Stomach (tissue), 8 donors: ENCODE measurements at regions not wholly inside any gene's neighbourhood (a gene's known extent, or its start where the extent isn't known, plus 50 kb on each side); places are given as distances from the start of the nearest gene placed in this dataset.

Source experiments
- DNase-seq, 2 donors: peaks; one replicate each; pipeline versions ENCODE4 v3.0.0 to v3.0.0-alpha.2; 2013 to 2019
- H3K27ac ChIP-seq, 5 donors: fragments of 200-600 bp in 4 of 5; sonication (generic) in 4 of 5; one replicate each; pipeline ENCODE4 v1.5.1; 2013 to 2019; ENCODE audit warnings: mild to moderate bottlenecking in 1 of 5, moderate library complexity in 1 of 5
- H3K27me3 ChIP-seq, 3 donors: fragments of 200-600 bp; sonication (generic); one replicate each; pipeline ENCODE4 v1.5.1; 2017 to 2019; ENCODE audit warnings: mixed run types in 1 of 3
- H3K36me3 ChIP-seq, 4 donors: fragments of 200-600 bp; sonication (generic); 1 replicate in 3 of 4; 2 replicates in 1 of 4; pipeline ENCODE4 v1.5.1; 2016 to 2019
- H3K4me1 ChIP-seq, 4 donors: fragments of 200-600 bp; sonication (generic); one replicate each; pipeline ENCODE4 v1.5.1; 2016 to 2019
- H3K4me3 ChIP-seq, 4 donors: fragments of 200-600 bp; sonication (generic) in 3 of 4; one replicate each; pipeline ENCODE4 v1.5.1; 2016 to 2019; ENCODE audit warnings: mild to moderate bottlenecking in 1 of 4
- H3K9me3 ChIP-seq, 4 donors: fragments of 200-600 bp; sonication (generic); one replicate each; pipeline ENCODE4 v1.5.1; 2016 to 2019
- EP300 ChIP-seq: sonication (generic); formaldehyde crosslinking; IDR thresholded peaks from one replicate; pipeline ENCODE4 v1.6.1; 2017; ENCODE audit warnings: antibody characterized with exemption
- POLR2A ChIP-seq, 4 donors: fragments of 450-650 bp; IDR thresholded peaks; one replicate each; pipeline ENCODE4 v1.6.1; 2016; ENCODE audit warnings: antibody characterized with exemption in 4 of 4, control low read depth in 2 of 4, mild to moderate bottlenecking in 1 of 4, moderate library complexity in 1 of 4
- POLR2AphosphoS5 ChIP-seq, 3 donors: sonication (generic); formaldehyde crosslinking; IDR thresholded peaks; one replicate each; pipeline ENCODE4 v1.6.1; 2016; ENCODE audit warnings: antibody characterized with exemption in 3 of 3
- WGBS, 5 donors: extraction: QIAGEN DNeasy Blood & Tissue Kit in 3 of 5; methylation state at CpG; one replicate each; pipeline versions ENCODE4 v1.1.5 to v1.1.7; 2013 to 2018; 5-methylcytosine and 5-hydroxymethylcytosine counted together
- intact Hi-C: fragments of 100-400 bp; cut with DNase I; formaldehyde crosslinking; loops from one replicate; pipeline ENCODE4 v1.15.1; 2023; ENCODE audit warnings: low total_unique reads
- TF ChIP-seq, protein P1 (sequence below), 7 experiments: fragments of 450-650 bp in 4 of 7; fragments of 200-600 bp in 3 of 7; sonication (generic) in 3 of 7; IDR thresholded peaks; one replicate each; pipeline ENCODE4 v1.5.1; 2016 to 2019; ENCODE audit warnings: antibody characterized with exemption in 7 of 7, control low read depth in 2 of 7, mild to moderate bottlenecking in 1 of 7
- donor health status: healthy with polysubstance abuse.
- donor health status: Bipolar disorder and iron deficiency.
- donor health status: healthy.

DNA sequence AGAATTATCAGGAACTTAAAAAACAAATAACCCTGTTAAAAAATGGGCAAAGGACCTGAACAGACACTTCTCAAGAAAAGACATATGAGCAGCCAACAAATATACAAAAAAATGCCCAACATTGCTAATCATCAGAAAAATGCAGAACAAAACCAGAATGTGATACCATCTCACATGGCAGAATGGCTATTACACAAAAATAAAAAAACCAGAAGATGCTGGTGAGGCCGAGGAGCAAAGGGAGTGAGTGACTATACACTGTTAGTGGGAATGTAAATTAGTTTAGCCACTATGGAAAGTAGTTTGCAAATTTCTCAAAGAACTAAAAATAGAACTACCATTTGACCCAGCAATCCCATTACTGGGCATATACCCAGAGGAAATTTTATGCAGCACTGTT is 95.8 kb upstream of the DSEL start:
- Histone ChIP-seq H3K27me3 (no peaks in the 10 kb centered on the region), H3K4me1 (no peaks in the 10 kb centered on the region), H3K4me3 (no peak overlapping the region), H3K36me3 (no peaks in the 10 kb centered on the region), H3K27ac (no peak overlapping the region), H3K9me3 (no peaks in the 10 kb centered on the region)
- DNase-seq = no peak
- no peak for TF ChIP-seq POLR2AphosphoS5 (IDR thresholded peaks at IDR 0.05)
- TF ChIP-seq EP300 = no peak
- no peak for TF ChIP-seq POLR2A (IDR thresholded peaks at IDR 0.05)
- TF ChIP-seq, protein P1, sequence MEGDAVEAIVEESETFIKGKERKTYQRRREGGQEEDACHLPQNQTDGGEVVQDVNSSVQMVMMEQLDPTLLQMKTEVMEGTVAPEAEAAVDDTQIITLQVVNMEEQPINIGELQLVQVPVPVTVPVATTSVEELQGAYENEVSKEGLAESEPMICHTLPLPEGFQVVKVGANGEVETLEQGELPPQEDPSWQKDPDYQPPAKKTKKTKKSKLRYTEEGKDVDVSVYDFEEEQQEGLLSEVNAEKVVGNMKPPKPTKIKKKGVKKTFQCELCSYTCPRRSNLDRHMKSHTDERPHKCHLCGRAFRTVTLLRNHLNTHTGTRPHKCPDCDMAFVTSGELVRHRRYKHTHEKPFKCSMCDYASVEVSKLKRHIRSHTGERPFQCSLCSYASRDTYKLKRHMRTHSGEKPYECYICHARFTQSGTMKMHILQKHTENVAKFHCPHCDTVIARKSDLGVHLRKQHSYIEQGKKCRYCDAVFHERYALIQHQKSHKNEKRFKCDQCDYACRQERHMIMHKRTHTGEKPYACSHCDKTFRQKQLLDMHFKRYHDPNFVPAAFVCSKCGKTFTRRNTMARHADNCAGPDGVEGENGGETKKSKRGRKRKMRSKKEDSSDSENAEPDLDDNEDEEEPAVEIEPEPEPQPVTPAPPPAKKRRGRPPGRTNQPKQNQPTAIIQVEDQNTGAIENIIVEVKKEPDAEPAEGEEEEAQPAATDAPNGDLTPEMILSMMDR (IDR thresholded peaks at IDR 0.05) = no peak
- intact Hi-C loops = no loop called here
- 72 to 90% (median 88%) methylated on average over 1 of the region's 1 CpG for WGBS, 5 donors

DNA sequence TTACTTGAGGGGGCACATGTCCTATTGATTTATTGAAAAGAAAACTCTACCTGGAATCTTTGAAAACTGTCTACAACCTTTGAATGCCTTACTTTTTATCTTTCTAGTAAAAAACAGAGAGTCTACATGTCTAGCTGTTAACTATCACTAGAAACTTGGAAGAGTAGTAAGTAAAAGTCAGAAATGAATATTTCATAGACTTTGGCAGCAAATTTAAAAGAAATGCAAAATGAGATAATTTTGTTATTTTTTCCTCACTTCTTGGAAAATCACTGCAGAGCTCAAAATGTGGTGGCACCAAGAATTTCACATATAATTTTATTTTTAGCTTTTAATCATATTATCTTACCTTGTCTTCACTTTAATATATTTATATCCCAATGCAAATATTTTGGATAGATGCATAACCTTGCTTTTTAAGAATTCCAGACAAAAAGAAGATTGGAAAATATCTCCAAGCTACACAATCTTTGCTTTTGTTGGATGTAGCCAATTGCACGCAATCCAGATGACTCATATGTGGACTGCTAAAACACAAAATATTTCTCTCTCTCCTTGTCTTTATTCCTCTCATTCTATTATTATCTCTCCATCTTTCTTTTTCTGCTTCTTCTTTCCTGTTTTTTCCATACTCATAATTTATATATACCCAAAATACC is 92.2 kb upstream of the DSEL start:
- intact Hi-C loops = no loop called here
- TF ChIP-seq, protein P1 (IDR thresholded peaks at IDR 0.05) = no peak
- TF ChIP-seq POLR2AphosphoS5 (IDR thresholded peaks at IDR 0.05) (no peak), EP300 (no peak), POLR2A (IDR thresholded peaks at IDR 0.05) (no peak)
- Histone ChIP-seq H3K9me3 (no peaks in the 10 kb centered on the region), H3K27me3 (no peaks in the 10 kb centered on the region), H3K4me3 (no peak overlapping the region), H3K27ac (no peak overlapping the region), H3K4me1 (no peaks in the 10 kb centered on the region), H3K36me3 (no peaks in the 10 kb centered on the region)
- 71 to 81% (median 76%) methylated on average over 1 of the region's 1 CpG for WGBS, 5 donors
- peak in 1 of 2 donors; percentile 42 for DNase-seq

DNA sequence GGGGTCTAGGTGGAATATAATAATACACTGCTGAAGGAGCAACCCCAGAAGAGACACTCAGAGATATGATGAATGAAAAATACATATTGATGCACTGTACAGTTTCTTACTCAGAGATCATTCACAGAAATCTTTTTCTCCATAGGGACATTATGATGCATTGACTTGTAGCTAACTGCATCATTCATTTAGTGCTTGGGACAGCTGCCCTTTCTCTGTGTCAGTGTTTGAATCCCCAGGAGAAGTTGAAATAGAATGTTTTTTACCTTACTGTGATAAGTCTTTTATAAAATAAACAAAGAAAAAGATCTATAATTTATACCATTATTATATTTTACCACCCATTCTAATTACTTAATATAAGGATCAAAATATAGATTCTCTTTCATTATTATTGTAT is 91.7 kb upstream of the DSEL start:
- no peaks in the 10 kb centered on the region for H3K9me3 ChIP-seq
- H3K4me1 ChIP-seq = no peaks in the 10 kb centered on the region
- intact Hi-C loops = no loop called here
- no peak for TF ChIP-seq POLR2AphosphoS5 (IDR thresholded peaks at IDR 0.05)
- TF ChIP-seq, protein P1 (IDR thresholded peaks at IDR 0.05) = no peak
- no peak for TF ChIP-seq POLR2A (IDR thresholded peaks at IDR 0.05)
- TF ChIP-seq EP300 = no peak
- H3K27me3 ChIP-seq = no peaks in the 10 kb centered on the region
- H3K27ac ChIP-seq = no peak overlapping the region
- DNase-seq = no peak
- no peak overlapping the region for H3K4me3 ChIP-seq
- no peaks in the 10 kb centered on the region for H3K36me3 ChIP-seq

DNA sequence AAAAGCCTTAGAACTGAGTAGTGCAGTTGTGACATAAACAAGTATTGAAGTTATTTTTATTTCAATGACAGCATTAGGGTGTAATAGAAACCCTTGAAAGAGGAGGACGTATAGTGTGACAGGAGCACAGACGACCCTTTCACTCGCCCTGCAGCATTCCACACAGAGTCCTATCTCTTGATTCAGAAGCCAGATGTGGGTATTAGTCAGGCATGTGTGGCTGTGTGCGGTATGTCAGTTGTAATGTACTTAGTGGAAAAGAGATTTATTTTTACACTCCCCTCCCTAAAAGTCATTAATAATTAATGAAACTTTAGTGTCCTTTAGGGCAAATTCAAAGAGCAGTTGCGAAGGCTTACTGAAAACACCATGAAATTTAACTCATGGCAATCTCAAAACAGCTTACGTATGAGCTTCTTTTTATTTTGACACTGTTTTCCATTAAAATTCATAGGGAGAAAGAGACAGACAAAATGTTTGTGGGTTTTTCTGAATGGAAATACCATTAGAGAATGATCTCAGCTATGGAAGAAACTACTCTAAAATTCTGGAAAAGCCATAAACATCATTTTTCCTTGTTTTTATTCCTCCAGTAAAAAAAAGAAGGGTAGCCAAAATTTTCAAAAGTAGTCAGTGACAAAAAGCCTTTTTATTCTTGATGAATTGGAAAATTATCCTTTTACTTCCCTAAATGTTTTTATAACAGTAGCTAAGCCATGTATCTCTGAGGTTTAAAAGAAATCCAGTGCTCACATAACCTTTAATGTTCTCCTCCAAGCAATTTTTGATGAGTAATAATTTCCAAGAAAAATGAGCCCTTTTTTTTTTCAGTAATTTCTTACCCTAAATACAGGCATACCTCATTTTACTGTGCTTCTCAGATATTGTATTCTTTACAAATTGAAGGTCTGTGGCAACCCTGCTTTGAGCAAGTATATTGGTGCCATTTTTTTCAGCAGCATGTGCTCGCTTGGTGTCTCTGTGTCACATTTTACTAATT is 84.0 kb upstream of the DSEL start:
- 34 to 46% (median 40%) methylated on average over 7 of the region's 7 CpGs for WGBS, 5 donors
- Histone ChIP-seq H3K9me3 (peaks cover 0 to 7% (median 3%) of the 10 kb centered on the region in 4 donors), H3K27me3 (no peaks in the 10 kb centered on the region), H3K36me3 (no peaks in the 10 kb centered on the region), H3K27ac (no peak overlapping the region), H3K4me3 (no peak overlapping the region), H3K4me1 (no peaks in the 10 kb centered on the region)
- peak in 1 of 2 donors; percentile 28 for DNase-seq
- TF ChIP-seq, protein P1 (IDR thresholded peaks at IDR 0.05) = no peak
- no peak for TF ChIP-seq EP300
- no peak for TF ChIP-seq POLR2AphosphoS5 (IDR thresholded peaks at IDR 0.05)
- TF ChIP-seq POLR2A (IDR thresholded peaks at IDR 0.05) = no peak
- intact Hi-C loops = no loop called here
